ENCODE measurements at regions not wholly inside any gene's neighbourhood (a gene's known extent, or its start where the extent isn't known, plus 50 kb on each side); places are given as distances from the start of the nearest gene placed in this dataset.

DNA sequence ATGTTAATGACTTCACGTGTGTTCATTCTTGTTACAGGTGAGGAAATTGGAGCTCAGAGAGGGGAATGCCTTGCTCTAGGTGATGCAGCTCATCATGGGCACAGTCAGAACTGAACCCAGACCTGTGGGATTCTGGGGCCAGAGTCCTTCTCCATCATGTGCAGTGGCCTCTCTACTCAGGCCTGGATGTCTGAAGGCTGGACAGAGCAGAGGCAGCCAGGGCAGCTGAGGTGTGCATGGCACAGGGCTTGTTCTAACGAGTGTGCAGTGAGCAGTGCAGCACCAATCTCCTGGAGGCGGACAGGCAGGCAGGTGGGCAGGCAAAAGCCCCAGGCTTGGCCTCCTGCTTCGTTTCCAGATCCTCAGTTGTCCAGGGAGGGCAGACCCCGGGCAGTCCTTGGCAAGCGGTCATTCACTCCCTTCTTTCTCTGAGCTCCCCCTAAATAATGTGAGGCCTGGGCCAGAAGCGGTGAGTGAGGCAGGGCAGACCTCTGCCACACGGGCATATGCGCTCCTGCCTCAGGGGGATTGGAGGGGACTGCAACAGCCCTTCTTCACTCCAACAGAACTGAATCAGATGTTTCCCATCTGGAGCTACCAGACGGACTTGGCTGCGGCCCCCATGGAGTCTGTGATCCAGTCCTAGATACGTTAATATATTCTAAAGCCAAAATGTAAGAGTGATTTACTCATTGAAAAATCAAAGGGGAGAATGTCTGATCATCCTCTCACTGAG is 68.7 kb upstream of the FSTL4 start:
- H3K4me1 ChIP-seq: peaks cover 0 to 5% of the 10 kb centered on the region in 2 donors
- no peaks in the 10 kb centered on the region for H3K36me3 ChIP-seq
- no peaks in the 10 kb centered on the region for H3K27me3 ChIP-seq
- no peak for TF ChIP-seq POLR2A (IDR thresholded peaks at IDR 0.05)
- TF ChIP-seq, protein P1, sequence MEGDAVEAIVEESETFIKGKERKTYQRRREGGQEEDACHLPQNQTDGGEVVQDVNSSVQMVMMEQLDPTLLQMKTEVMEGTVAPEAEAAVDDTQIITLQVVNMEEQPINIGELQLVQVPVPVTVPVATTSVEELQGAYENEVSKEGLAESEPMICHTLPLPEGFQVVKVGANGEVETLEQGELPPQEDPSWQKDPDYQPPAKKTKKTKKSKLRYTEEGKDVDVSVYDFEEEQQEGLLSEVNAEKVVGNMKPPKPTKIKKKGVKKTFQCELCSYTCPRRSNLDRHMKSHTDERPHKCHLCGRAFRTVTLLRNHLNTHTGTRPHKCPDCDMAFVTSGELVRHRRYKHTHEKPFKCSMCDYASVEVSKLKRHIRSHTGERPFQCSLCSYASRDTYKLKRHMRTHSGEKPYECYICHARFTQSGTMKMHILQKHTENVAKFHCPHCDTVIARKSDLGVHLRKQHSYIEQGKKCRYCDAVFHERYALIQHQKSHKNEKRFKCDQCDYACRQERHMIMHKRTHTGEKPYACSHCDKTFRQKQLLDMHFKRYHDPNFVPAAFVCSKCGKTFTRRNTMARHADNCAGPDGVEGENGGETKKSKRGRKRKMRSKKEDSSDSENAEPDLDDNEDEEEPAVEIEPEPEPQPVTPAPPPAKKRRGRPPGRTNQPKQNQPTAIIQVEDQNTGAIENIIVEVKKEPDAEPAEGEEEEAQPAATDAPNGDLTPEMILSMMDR (IDR thresholded peaks at IDR 0.05): no peak
- WGBS, 2 donors: 83 to 87% methylated on average over 7 to 12 of the region's 12 CpGs
- H3K9me3 ChIP-seq: no peaks in the 10 kb centered on the region
- intact Hi-C loops (cut with DNase I): no loop called here
- no peak for DNase-seq
- H3K4me3 ChIP-seq (replicated peaks in 1 of 3): no peak overlapping the region
- no peak overlapping the region for H3K27ac ChIP-seq

DNA sequence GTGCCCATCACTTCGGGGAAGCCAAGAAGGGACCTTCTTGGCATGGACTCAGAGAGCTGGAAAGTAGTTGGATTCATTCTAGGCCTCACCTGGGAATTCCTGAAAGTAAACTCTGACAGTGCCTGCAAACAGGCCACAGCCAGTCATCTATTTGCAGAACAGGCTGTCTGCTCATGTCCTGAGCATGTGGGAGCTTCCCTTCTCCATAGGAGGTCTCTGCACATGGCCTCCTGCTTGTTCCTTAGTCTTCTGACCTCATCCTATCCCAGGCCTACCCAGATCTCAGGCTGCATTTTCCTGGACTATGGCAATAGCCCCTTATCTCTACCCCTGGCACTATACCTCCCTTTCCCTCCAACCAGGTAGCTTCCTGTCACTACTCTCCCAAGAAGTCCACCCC is 67.2 kb upstream of the FSTL4 start:
- Histone ChIP-seq H3K4me1 (peaks cover 4 to 5% of the 10 kb centered on the region in 2 donors), H3K9me3 (no peaks in the 10 kb centered on the region), H3K27ac (no peak overlapping the region), H3K36me3 (no peaks in the 10 kb centered on the region), H3K27me3 (no peaks in the 10 kb centered on the region), H3K4me3 (replicated peaks in 1 of 3) (no peak overlapping the region)
- DNase-seq: no peak
- intact Hi-C loops (cut with DNase I): no loop called here
- WGBS, 2 donors: 67 to 77% methylated on average over 1 of the region's 1 CpG
- no peak for TF ChIP-seq POLR2A (IDR thresholded peaks at IDR 0.05)
- TF ChIP-seq, protein P1 (IDR thresholded peaks at IDR 0.05): no peak

DNA sequence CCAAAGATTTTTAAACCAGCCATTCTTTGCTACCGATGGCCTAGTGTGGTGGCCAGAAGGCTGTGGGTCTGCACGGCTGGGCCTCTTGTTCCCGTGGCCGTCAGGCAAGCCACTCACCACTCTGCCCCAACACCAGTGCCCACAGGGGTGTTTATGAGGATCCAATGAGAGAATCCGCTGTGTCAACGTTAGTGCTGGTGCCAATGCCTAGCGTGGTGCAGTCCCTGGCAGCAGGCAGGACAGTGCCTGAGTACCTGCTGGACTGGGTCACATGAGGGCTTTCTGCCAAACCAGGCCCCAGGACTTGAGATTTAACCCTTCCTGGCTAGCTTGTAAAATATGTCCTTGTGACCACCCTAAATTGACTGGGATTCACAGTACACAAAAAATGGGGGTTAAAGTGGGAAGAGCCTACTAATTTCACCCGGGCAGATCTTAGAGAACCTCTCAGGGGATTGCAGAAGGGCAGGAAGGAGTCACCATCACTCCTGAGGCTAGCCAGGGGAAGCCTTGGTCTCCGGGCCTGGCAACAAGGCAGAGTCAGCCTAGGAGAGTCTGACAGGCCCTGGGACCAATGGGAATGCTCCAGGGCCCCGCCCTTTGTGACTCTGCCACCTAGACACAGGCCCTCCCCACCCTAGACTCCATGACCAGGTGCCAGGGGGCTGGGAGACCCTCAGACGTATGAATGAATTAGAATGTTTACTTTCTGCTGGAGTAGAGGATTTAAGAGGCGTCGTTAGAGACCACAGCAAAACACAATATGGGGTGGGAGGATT is 63.2 kb upstream of the FSTL4 start:
- H3K4me3 ChIP-seq (replicated peaks in 1 of 3): no peak overlapping the region
- H3K9me3 ChIP-seq: no peaks in the 10 kb centered on the region
- DNase-seq: peak; percentile 67 to 75
- intact Hi-C loops (cut with DNase I): no loop called here
- H3K27me3 ChIP-seq: no peaks in the 10 kb centered on the region
- 53 to 56% methylated on average over 12 to 13 of the region's 13 CpGs for WGBS, 2 donors
- H3K4me1 ChIP-seq: peaks cover 0 to 4% of the 10 kb centered on the region in 2 donors
- no peak for TF ChIP-seq POLR2A (IDR thresholded peaks at IDR 0.05)
- TF ChIP-seq, protein P1 (IDR thresholded peaks at IDR 0.05): no peak
- H3K36me3 ChIP-seq: no peaks in the 10 kb centered on the region
- H3K27ac ChIP-seq: no peak overlapping the region

DNA sequence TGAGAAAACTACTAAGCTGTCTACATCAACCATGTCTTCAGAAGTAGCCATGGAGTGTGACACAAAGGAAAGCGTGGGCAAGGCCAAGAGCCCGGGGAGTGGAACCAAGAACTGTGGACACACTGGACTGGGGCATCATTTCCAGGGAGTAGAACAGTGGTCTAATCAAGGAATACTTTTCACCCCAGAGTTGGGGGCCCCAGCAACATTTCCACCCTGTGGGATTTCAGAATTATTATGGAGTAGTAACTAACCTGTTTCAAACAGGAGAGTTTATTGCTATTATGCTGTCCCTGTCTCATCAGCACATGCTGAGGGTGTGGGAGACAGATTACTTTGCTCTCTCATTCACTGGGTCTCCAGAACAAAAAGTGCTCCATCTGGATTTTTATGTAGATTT is 58.0 kb upstream of the FSTL4 start:
- no peak for DNase-seq
- no peak overlapping the region for H3K27ac ChIP-seq
- intact Hi-C loops (cut with DNase I): no loop called here
- no peaks in the 10 kb centered on the region for H3K27me3 ChIP-seq
- no peak overlapping the region for H3K4me3 ChIP-seq (replicated peaks in 1 of 3)
- H3K36me3 ChIP-seq: no peaks in the 10 kb centered on the region
- H3K4me1 ChIP-seq: peaks cover 0 to 3% of the 10 kb centered on the region in 2 donors
- WGBS, 2 donors: 91 to 98% methylated on average over 2 of the region's 2 CpGs
- no peaks in the 10 kb centered on the region for H3K9me3 ChIP-seq
- no peak for TF ChIP-seq POLR2A (IDR thresholded peaks at IDR 0.05)
- TF ChIP-seq, protein P1 (IDR thresholded peaks at IDR 0.05): no peak

DNA sequence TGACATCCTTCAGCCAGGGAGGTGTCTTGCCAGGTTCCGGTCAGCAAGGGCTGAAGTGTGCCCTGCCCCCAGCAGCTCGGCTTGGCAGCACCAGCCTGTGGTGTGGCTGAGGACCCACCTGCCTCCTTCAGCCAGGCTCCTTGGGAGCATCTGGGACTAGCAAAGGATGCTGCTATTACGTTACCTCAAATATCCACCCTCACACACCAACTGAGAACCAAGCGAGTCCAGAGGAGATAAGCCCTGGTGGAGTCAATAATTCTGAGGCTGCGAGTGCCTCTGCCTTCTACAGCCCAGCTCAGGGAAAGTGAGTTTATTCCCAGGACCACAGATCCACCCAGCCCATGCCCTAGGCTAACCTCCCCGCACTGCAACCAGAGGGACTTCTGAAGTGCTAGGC is 57.1 kb upstream of the FSTL4 start:
- Histone ChIP-seq H3K36me3 (no peaks in the 10 kb centered on the region), H3K9me3 (no peaks in the 10 kb centered on the region), H3K27ac (no peak overlapping the region), H3K27me3 (no peaks in the 10 kb centered on the region), H3K4me1 (no peaks in the 10 kb centered on the region), H3K4me3 (replicated peaks in 1 of 3) (no peak overlapping the region)
- intact Hi-C loops (cut with DNase I): no loop called here
- 96 to 100% methylated on average over 4 of the region's 6 CpGs for WGBS, 2 donors
- DNase-seq: no peak
- TF ChIP-seq, protein P1 (IDR thresholded peaks at IDR 0.05): no peak
- TF ChIP-seq POLR2A (IDR thresholded peaks at IDR 0.05): no peak

All from thyroid gland (tissue), 4 donors.